ENCODE measurements at regions not wholly inside any gene's neighbourhood (a gene's known extent, or its start where the extent isn't known, plus 50 kb on each side); places are given as distances from the start of the nearest gene placed in this dataset.
"Not testable (repeated sequence)": the region's sequence is repeated elsewhere in the genome, so short reads cannot be mapped to it uniquely, and the experiment has no call there.

DNA sequence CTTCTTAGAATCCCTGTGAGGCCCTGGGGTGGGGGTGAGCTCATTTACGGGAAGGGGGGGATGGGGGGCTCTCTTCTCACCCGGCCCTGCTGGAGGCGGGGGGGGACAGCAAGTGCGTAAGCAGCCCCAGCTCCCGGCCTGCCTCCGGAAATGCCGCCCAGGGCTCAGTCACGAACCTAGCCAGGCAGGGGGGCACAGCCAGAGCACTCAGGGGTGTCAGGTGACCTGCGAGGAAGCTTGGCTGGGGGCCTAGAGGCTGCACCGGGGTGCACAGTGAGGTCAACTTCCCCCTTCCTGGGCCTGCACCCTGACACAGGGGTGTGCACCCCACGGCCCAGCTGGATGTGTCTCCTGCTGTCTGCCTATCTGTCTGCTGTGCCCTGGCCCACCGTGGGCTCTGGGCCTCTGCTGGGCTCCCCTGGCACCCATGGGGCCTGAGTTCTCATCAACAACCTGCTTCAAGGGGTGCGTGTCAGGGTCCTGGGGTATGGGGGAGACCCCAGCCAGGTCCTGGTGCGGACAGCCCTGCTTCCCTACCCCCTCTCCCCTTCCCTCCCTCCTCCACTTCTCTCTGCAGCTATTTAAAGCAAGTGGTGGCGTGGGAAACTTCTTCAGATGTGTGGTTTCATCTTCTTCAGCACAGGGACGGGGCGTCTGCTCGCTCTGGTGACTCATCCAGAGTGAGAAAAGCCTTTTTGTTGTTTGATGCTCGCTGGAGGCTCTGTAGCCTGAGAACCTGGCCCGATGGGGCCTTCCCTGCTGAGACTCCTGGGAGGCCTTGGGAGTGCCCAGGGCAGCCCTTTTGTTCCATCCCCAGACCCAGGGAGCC, 92.5 kb upstream of the RUNX3 start:
- peak; percentile 81 to 83 for DNase-seq (ENCODE audit: low read depth in 2 of 2)

- no peak for DNase-seq (ENCODE audit: low read depth in 2 of 2)
These were observed 91.6 kb upstream of the RUNX3 start for GRCh38 chr1:25021591-25022215.

DNA sequence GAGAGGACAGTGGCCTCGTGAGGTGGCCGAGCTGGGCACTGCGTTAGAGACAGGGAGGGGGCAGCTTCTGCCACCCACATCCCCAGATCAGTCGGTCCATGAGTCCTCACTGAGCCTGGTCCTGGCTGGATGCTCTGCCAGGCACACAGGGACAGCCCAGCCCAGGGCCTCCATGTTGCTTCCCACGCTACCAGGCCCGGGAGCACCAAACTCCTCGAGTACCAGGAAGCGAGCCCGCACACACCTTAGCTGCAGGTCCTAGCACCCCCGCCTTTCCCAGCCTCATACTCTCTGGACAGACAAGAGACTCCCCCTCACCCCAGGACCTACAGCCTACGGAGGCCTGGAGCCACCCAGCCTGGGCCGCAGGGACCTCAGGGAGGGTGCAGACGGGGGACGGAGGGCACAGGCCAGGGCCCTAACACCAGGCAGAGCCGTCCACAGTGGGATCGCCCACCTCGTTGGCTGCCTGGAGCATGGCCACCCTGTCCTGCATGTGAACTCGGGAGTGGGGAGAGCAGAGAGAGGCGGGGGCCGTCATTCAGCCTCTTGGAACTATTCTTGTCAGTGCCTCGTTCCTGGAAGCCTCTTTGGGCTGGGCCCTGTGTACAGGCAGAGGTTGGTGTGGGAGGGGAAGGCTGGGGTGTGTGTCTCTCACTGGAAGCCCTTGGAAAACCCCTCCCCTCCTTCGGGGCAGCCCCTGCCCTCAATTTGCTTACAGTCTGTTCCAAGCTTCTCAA, 90.9 kb upstream of the RUNX3 start:
- no peak for DNase-seq (ENCODE audit: low read depth in 2 of 2)

DNA sequence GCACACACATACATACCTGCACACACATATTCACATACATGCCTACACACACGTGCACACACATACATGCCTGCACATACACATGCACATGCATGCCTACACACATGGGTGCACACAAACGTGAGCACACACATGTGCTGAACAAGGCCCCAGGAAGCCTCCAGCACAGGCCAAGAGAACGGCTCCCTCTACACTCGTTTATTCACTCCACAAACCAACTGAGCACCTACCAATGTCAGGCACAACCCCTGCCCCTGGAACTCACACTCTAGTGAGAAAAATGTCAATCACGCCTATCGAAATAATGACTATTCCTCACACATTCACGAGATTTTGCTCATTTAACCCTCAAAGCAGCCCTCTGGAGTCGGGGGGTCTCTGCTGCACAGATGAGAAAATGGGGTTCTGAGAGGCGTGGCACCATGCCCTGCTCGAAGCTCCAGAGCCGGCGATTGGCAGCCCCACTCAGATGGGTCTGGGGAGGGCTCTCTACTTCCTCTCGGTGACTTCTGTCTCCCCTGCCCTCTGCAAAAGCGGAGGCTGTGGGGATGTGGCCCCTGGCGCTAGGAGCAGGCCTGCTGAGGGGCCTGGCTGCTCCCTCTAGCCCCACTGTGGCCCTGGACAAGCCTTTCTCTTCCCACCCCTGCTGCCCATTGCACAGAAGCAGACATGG, 90.2 kb upstream of the RUNX3 start:
- no peak for DNase-seq (ENCODE audit: low read depth in 2 of 2)

GRCh38 chr1:25019337-25020172, 89.5 kb upstream of the RUNX3 start:
- no peak for DNase-seq (ENCODE audit: low read depth in 2 of 2)

GRCh38 chr1:25018943-25019336, 88.9 kb upstream of the RUNX3 start:
- DNase-seq (ENCODE audit: low read depth in 2 of 2) = no peak

- no peak for DNase-seq (ENCODE audit: low read depth in 2 of 2)
These were observed 88.1 kb upstream of the RUNX3 start for GRCh38 chr1:25018110-25018735.

DNA sequence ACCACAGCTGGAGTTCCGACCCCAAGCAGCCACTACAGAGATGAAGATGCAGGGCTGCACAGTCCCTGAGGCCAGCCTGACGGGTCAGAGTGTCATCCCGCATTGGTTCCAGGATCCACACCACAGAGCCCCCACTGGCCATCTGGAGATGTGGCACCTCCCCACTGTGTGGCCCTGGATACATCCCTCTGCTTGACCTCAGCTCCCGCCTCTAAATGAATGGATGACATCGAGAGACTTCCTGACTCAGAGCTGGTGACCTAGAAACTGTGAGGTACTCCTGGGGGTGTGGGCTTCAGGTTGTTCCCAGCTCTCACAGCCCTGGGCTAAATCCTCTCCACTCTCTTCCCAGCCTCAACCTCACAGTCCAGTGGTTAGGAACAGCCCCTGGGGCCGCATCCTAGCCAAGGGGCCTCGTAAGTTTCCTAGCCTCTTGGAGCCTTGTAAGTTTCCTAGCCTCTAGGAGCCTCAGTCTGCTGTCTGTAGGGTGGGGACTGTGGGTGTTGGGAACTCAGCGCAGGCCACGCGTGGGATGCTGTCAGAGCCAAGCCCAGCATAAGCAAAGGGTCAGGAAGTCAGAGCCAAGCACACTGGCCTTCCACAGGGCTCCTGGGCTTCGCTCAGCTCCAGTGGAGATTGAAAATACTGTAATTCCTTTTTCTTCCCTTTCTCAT, 87.5 kb upstream of the RUNX3 start:
- DNase-seq (ENCODE audit: low read depth in 2 of 2) = no peak

DNA sequence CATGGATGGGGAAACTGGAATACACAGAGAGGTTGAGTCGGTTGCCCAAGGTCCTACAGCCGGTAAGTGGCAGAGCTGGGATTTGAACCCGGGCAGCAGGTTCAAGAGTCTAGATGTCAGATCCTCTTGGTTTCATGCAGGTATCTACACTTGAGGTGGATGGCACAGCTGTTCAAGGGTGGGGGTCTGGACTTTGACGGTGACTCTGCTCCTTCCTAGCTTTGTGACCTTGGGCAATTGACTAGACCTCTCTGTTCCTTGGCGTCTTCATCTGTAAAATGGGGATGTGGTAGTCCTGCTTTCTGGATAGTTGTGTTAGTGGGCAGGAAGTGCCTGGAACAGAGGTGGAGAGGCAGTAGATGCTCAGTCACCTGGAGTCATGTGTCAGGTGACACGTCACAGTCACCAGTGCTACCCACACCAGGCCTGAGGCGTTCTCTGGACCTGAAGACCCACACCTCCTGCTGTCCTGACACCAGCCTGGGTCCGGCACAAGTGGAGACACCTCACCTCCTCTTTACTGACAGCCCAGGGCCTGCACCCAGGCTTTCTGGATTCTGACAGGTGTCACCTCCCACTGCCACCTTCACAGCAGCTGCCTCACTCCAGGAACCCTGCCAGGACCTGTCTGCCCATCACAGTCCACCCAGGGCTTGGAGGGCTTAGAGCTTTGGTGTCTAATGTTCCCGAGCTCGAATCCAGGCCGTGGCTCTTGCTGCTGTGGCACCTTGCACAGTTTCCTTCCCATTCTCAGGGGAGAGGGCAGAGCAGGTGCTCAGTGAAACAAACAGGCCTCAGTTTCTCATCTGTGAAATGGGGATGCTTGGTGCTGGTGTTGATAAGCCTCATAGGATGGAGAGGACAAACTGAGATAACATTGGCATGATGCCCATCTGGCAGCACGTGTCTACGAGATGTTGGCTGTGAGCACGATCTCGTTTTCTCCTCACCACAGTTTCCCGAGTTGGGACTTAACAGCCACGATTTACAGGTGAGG, 83.2 kb upstream of the RUNX3 start:
- no peak for DNase-seq (ENCODE audit: low read depth in 2 of 2)

DNA sequence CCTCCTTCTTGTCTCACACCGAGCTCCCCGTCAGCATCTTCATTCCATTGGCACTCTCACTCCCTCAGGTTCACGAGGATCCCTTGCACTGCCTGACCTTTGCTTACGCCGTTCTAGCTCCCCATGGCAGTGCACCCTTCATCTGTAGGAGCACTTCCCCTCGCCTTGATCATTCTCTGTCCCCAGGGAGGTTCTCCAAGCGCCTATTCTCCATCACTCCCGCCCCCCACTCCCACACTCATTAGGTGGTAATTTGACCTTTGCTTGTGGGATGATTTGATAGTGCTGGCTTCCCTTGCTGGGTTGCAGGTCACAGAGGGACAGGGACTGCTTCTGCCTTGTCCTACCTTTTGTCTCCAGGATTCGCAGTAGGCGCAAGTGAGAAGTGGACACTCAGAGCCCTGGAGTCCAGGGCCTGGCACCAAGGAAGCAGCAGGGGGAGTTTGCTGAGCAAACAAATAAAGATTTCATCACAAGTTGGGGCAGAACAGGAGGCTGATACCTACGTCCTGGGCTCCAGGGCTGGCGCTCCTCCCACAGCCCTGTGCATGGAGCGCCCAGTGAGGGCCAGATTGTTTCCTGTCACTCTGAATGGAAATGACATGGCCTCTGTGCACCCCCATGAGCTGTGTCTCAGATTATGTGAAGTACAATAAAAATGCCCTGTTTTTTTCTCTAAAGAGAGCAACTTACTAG, 82.0 kb upstream of the RUNX3 start:
- DNase-seq (ENCODE audit: low read depth in 2 of 2) = no peak

DNA sequence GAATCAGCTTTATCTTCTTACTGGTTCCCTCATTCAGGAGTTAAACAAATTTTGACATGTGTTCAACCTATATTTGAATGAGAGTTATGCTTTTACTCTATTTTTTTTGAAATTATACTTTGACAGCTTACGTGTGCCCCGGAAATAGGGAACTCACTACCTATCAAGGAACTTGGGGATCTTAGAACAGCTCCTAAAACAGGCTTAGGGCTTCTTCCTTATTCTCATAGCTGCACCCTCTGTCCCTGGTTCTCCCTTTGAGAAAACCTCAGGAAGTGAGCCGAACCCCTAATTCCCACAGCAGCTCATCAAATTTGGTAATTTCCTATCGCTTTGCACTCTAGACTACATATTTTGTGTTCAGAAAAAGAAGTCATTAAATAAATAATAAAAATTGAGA, 81.2 kb upstream of the RUNX3 start:
- DNase-seq (ENCODE audit: low read depth in 2 of 2) = no peak

- DNase-seq (ENCODE audit: low read depth in 2 of 2) = peak in 1 of 2 donors; percentile 50
These were observed 79.7 kb upstream of the RUNX3 start for GRCh38 chr1:25009671-25010262.

- no peak for DNase-seq (ENCODE audit: low read depth in 2 of 2)
These were observed 78.1 kb upstream of the RUNX3 start for GRCh38 chr1:25008192-25008485.

DNA sequence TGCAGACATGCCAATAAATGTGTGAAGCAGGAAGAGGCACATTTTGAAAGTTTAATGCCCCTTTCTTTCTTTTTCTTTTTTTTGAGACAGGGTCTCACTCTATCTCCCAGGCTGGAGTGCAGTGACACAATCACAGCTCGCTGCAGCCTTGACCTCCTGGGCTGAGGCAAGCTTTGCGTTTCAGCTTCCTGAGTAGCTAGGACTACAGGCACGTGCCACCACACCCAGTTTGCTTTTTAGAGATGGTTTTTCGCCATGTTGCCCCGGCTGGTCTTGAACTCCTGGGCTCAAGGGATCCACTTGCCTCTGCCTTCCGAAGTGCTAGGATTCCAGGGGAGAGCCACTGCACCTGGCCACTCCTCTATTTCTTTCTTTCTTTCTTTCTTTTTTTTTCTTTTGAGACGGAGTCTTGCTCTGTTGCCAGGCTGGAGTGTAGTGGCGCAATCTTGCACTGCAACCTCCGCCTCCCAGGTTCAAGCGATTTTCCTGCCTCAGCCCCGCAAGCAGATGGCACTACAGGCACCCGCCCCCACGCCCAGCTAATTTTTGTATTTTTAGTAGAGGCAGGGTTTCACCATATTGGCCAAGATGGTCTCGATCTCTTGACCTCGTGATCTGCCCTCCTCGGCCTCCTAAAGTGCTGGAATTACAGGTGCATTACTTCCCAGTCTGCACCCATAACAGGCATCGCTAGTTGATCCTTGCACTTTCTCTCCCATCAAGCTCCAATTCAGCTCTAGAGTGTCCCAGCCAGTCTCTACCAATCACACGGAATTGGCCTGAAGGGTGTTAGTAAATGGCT, 77.5 kb upstream of the RUNX3 start:
- DNase-seq (ENCODE audit: low read depth in 2 of 2) = not testable (repeated sequence)

GRCh38 chr1:25006770-25007169, 76.7 kb upstream of the RUNX3 start:
- no peak for DNase-seq (ENCODE audit: low read depth in 2 of 2)

GRCh38 chr1:25004355-25004754, 74.3 kb upstream of the RUNX3 start:
- DNase-seq (ENCODE audit: low read depth in 2 of 2) = no peak

DNA sequence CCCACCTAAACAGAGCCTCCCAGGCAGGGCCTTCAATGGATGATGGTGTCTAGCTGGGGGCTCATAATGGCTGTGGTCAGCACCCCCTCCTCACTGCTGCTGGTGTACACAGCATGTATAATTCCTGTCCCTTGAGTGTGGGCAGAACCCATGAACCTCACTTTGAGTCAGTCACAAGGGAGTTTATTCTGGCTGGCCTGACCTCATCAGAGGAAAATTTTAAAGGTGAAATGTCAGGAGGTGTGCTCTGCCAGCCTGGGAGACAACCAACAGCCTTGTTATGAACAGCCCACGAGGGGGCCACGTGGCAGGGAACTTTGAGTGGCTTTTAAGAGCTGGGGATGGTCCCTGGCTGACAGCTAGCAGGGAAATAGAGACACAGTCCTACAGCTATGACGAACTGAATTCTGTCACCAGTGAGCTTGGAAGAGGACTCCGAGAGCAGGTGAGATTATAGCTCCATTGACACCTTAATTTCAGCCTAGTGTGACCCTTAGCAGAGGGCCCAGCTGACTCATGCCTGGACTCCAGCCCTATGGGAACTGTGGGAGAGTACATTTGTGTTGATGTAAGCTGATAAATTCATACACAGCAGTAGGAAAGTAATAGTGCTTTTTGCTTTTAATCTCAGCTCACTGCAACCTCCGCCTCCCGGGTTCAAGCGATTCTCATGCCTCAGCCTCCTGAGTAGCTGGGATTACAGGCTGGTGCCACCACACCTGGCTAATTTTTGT, 73.5 kb upstream of the RUNX3 start:
- no peak for DNase-seq (ENCODE audit: low read depth in 2 of 2)
